ENCODE measurements at regions not wholly inside any gene's neighbourhood (a gene's known extent, or its start where the extent isn't known, plus 50 kb on each side); places are given as distances from the start of the nearest gene placed in this dataset.

DNA sequence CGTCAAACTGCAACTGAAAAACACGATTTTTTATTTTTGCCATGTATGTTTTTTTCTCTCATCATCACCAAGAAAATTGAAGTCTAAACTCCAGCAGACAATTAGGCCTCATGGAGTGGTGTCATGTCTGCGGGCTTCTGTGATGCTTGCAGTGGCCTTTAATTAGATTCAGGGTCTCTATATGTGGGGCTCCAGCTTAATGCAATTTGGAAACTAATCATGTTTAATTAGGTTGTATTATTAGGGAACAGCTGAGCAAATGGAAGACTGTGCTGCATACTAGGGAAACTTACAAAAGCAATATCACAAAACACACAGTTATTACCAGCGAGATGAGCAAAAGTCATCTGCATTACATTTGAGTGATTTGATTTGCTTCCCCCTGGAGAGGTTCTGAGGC lies 132.9 kb upstream of the PMEPA1 start:
- TF ChIP-seq, protein P1, sequence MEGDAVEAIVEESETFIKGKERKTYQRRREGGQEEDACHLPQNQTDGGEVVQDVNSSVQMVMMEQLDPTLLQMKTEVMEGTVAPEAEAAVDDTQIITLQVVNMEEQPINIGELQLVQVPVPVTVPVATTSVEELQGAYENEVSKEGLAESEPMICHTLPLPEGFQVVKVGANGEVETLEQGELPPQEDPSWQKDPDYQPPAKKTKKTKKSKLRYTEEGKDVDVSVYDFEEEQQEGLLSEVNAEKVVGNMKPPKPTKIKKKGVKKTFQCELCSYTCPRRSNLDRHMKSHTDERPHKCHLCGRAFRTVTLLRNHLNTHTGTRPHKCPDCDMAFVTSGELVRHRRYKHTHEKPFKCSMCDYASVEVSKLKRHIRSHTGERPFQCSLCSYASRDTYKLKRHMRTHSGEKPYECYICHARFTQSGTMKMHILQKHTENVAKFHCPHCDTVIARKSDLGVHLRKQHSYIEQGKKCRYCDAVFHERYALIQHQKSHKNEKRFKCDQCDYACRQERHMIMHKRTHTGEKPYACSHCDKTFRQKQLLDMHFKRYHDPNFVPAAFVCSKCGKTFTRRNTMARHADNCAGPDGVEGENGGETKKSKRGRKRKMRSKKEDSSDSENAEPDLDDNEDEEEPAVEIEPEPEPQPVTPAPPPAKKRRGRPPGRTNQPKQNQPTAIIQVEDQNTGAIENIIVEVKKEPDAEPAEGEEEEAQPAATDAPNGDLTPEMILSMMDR (conservative IDR thresholded peaks at IDR 0.05; ENCODE audit: low read length), result no peak
- TF ChIP-seq EZH2phosphoT487 (IDR thresholded peaks at IDR 0.05; ENCODE audit: borderline replicate concordance, low read depth, low read length), result no peak

Data from OCI-LY7 (cell line).